HEK293 (cell line): ENCODE measurements at regions not wholly inside any gene's neighbourhood (a gene's known extent, or its start where the extent isn't known, plus 50 kb on each side); places are given as distances from the start of the nearest gene placed in this dataset.

ENCODE experiments used
- SETDB1 ChIP-seq: IDR thresholded peaks from one replicate; pipeline ENCODE4 v1.6.1; 2017; ENCODE audit warnings: mild to moderate bottlenecking, low read length, moderate library complexity, mixed read lengths; ENCODE audit not compliant: insufficient read length
- ZBTB1 ChIP-seq: fragments of 450-650 bp; formaldehyde crosslinking; IDR thresholded peaks from 2 replicates; pipeline ENCODE4 v1.5.1; 2016; ENCODE audit warnings: missing biosample characterization, missing genetic modification characterization
- ZNF366 ChIP-seq: fragments of 450-650 bp; formaldehyde crosslinking; conservative IDR thresholded peaks from 2 replicates; pipeline ENCODE4 v1.5.1; 2016; ENCODE audit warnings: missing biosample characterization, missing genetic modification characterization
- ZNF843 ChIP-seq: fragments of 450-650 bp; formaldehyde crosslinking; IDR thresholded peaks from 2 replicates; pipeline ENCODE4 v1.5.1; 2016; ENCODE audit warnings: missing biosample characterization, missing genetic modification characterization
- TF ChIP-seq, protein P1 (sequence below): fragments of 450-650 bp; formaldehyde crosslinking; IDR thresholded peaks from 2 replicates; pipeline ENCODE4 v1.5.1; 2016; ENCODE audit warnings: missing biosample characterization, missing genetic modification characterization
- TF ChIP-seq, protein P2 (sequence below): fragments of 450-650 bp; formaldehyde crosslinking; IDR thresholded peaks from 2 replicates; pipeline ENCODE4 v1.5.0; 2017; ENCODE audit warnings: missing biosample characterization, missing genetic modification characterization, borderline replicate concordance
- TF ChIP-seq, protein P3 (sequence below): fragments of 450-650 bp; formaldehyde crosslinking; IDR thresholded peaks from 2 replicates; pipeline ENCODE4 v1.5.1; 2016; ENCODE audit warnings: missing biosample characterization, missing genetic modification characterization
- TF ChIP-seq, protein P4 (sequence below): fragments of 450-650 bp; formaldehyde crosslinking; IDR thresholded peaks from 2 replicates; pipeline ENCODE4 v1.5.1; 2016; ENCODE audit warnings: missing biosample characterization, missing genetic modification characterization
- TF ChIP-seq, protein P5 (sequence below): fragments of 450-650 bp; formaldehyde crosslinking; conservative IDR thresholded peaks from 2 replicates; pipeline ENCODE4 v1.5.1; 2016; ENCODE audit warnings: low read depth, missing biosample characterization, missing genetic modification characterization

DNA sequence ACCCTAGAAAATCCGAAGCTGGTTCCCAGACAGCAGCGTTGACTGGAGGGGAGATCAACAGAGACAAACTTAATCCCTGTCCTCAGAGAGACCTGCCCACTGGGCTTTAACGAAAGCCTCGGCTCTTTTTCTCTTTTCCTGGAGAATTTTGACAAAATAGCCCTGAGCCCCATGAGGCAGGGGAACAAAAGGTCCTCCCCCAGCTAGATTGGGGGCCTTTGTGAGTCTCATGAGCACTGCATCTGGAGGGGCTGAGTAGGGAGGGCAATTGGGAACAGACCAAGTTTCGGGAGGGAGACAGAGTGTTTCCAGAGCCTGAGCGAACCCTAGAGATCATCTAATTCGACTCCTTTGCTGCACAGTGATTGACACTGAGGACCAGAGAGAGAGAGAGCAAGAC is 123.9 kb upstream of the HAAO start:
- TF ChIP-seq ZNF843 (tag by site-specific recombination) (no peak), ZBTB1 (tag by site-specific recombination) (no peak), ZNF366 (tag by site-specific recombination) (no peak), SETDB1 (no peak)
- TF ChIP-seq, protein P1, sequence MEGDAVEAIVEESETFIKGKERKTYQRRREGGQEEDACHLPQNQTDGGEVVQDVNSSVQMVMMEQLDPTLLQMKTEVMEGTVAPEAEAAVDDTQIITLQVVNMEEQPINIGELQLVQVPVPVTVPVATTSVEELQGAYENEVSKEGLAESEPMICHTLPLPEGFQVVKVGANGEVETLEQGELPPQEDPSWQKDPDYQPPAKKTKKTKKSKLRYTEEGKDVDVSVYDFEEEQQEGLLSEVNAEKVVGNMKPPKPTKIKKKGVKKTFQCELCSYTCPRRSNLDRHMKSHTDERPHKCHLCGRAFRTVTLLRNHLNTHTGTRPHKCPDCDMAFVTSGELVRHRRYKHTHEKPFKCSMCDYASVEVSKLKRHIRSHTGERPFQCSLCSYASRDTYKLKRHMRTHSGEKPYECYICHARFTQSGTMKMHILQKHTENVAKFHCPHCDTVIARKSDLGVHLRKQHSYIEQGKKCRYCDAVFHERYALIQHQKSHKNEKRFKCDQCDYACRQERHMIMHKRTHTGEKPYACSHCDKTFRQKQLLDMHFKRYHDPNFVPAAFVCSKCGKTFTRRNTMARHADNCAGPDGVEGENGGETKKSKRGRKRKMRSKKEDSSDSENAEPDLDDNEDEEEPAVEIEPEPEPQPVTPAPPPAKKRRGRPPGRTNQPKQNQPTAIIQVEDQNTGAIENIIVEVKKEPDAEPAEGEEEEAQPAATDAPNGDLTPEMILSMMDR (tag by site-specific recombination): no peak
- TF ChIP-seq, protein P2, sequence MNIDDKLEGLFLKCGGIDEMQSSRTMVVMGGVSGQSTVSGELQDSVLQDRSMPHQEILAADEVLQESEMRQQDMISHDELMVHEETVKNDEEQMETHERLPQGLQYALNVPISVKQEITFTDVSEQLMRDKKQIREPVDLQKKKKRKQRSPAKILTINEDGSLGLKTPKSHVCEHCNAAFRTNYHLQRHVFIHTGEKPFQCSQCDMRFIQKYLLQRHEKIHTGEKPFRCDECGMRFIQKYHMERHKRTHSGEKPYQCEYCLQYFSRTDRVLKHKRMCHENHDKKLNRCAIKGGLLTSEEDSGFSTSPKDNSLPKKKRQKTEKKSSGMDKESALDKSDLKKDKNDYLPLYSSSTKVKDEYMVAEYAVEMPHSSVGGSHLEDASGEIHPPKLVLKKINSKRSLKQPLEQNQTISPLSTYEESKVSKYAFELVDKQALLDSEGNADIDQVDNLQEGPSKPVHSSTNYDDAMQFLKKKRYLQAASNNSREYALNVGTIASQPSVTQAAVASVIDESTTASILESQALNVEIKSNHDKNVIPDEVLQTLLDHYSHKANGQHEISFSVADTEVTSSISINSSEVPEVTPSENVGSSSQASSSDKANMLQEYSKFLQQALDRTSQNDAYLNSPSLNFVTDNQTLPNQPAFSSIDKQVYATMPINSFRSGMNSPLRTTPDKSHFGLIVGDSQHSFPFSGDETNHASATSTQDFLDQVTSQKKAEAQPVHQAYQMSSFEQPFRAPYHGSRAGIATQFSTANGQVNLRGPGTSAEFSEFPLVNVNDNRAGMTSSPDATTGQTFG: no peak
- TF ChIP-seq, protein P3, sequence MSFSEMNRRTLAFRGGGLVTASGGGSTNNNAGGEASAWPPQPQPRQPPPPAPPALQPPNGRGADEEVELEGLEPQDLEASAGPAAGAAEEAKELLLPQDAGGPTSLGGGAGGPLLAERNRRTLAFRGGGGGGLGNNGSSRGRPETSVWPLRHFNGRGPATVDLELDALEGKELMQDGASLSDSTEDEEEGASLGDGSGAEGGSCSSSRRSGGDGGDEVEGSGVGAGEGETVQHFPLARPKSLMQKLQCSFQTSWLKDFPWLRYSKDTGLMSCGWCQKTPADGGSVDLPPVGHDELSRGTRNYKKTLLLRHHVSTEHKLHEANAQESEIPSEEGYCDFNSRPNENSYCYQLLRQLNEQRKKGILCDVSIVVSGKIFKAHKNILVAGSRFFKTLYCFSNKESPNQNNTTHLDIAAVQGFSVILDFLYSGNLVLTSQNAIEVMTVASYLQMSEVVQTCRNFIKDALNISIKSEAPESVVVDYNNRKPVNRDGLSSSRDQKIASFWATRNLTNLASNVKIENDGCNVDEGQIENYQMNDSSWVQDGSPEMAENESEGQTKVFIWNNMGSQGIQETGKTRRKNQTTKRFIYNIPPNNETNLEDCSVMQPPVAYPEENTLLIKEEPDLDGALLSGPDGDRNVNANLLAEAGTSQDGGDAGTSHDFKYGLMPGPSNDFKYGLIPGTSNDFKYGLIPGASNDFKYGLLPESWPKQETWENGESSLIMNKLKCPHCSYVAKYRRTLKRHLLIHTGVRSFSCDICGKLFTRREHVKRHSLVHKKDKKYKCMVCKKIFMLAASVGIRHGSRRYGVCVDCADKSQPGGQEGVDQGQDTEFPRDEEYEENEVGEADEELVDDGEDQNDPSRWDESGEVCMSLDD: no peak
- TF ChIP-seq, protein P4, sequence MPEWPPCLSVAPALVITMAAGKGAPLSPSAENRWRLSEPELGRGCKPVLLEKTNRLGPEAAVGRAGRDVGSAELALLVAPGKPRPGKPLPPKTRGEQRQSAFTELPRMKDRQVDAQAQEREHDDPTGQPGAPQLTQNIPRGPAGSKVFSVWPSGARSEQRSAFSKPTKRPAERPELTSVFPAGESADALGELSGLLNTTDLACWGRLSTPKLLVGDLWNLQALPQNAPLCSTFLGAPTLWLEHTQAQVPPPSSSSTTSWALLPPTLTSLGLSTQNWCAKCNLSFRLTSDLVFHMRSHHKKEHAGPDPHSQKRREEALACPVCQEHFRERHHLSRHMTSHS: no peak
- TF ChIP-seq, protein P5, sequence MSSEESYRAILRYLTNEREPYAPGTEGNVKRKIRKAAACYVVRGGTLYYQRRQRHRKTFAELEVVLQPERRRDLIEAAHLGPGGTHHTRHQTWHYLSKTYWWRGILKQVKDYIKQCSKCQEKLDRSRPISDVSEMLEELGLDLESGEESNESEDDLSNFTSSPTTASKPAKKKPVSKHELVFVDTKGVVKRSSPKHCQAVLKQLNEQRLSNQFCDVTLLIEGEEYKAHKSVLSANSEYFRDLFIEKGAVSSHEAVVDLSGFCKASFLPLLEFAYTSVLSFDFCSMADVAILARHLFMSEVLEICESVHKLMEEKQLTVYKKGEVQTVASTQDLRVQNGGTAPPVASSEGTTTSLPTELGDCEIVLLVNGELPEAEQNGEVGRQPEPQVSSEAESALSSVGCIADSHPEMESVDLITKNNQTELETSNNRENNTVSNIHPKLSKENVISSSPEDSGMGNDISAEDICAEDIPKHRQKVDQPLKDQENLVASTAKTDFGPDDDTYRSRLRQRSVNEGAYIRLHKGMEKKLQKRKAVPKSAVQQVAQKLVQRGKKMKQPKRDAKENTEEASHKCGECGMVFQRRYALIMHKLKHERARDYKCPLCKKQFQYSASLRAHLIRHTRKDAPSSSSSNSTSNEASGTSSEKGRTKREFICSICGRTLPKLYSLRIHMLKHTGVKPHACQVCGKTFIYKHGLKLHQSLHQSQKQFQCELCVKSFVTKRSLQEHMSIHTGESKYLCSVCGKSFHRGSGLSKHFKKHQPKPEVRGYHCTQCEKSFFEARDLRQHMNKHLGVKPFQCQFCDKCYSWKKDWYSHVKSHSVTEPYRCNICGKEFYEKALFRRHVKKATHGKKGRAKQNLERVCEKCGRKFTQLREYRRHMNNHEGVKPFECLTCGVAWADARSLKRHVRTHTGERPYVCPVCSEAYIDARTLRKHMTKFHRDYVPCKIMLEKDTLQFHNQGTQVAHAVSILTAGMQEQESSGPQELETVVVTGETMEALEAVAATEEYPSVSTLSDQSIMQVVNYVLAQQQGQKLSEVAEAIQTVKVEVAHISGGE (tag by site-specific recombination): no peak
